ENCODE measurements at regions not wholly inside any gene's neighbourhood (a gene's known extent, or its start where the extent isn't known, plus 50 kb on each side); places are given as distances from the start of the nearest gene placed in this dataset.

DNA sequence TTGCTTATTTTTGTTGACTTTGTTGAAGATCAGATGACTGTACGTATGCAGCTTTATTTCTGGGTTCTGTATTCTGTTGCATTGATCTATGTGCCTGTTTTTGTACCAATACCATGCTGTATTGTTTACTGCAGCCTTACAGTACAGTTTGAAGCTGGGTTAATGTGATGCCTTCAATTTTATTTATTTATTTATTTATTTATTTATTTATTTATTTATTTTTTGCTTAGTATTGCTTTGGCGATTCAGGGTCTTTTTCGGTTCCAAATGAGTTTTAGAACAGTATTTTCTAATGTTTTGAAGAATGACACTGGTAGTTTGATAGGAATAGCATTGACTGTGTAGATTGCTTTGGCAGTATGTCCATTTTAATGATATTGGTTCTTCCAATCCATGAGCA lies 210.3 kb downstream of the EPM2A start (continued):
- TF ChIP-seq, protein P1, sequence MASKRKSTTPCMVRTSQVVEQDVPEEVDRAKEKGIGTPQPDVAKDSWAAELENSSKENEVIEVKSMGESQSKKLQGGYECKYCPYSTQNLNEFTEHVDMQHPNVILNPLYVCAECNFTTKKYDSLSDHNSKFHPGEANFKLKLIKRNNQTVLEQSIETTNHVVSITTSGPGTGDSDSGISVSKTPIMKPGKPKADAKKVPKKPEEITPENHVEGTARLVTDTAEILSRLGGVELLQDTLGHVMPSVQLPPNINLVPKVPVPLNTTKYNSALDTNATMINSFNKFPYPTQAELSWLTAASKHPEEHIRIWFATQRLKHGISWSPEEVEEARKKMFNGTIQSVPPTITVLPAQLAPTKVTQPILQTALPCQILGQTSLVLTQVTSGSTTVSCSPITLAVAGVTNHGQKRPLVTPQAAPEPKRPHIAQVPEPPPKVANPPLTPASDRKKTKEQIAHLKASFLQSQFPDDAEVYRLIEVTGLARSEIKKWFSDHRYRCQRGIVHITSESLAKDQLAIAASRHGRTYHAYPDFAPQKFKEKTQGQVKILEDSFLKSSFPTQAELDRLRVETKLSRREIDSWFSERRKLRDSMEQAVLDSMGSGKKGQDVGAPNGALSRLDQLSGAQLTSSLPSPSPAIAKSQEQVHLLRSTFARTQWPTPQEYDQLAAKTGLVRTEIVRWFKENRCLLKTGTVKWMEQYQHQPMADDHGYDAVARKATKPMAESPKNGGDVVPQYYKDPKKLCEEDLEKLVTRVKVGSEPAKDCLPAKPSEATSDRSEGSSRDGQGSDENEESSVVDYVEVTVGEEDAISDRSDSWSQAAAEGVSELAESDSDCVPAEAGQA (IDR thresholded peaks at IDR 0.05; ENCODE audit: low read depth) = no peak
- TF ChIP-seq, protein P1 (CRISPR knock-in tag; IDR thresholded peaks at IDR 0.05; ENCODE audit: borderline replicate concordance) = no peak
- TF ChIP-seq ZNF207 (IDR thresholded peaks at IDR 0.05; ENCODE audit: borderline replicate concordance) (no peak), GLI4 (CRISPR knock-in tag; IDR thresholded peaks at IDR 0.05; ENCODE audit: borderline replicate concordance) (no peak), PLRG1 (conservative IDR thresholded peaks at IDR 0.05) (no peak), MIER3 (CRISPR knock-in tag; IDR thresholded peaks at IDR 0.05; ENCODE audit: borderline replicate concordance) (no peak), U2AF1 (optimal IDR thresholded peaks at IDR 0.05; ENCODE audit: low read depth, low read length) (no peak), ZBTB3 (CRISPR knock-in tag; IDR thresholded peaks at IDR 0.05; ENCODE audit: borderline replicate concordance, low read depth) (no peak), HNRNPL (IDR thresholded peaks at IDR 0.05; ENCODE audit: low read depth, low read length) (no peak), ETV5 (CRISPR knock-in tag; IDR thresholded peaks at IDR 0.05; ENCODE audit: borderline replicate concordance) (no peak), ZEB1 (IDR thresholded peaks at IDR 0.05; ENCODE audit: insufficient replicate concordance, low read depth) (no peak), MAFG (CRISPR knock-in tag; IDR thresholded peaks at IDR 0.05) (no peak), NCOA5 (CRISPR knock-in tag; IDR thresholded peaks at IDR 0.05) (no peak)
- TF ChIP-seq, protein P2, sequence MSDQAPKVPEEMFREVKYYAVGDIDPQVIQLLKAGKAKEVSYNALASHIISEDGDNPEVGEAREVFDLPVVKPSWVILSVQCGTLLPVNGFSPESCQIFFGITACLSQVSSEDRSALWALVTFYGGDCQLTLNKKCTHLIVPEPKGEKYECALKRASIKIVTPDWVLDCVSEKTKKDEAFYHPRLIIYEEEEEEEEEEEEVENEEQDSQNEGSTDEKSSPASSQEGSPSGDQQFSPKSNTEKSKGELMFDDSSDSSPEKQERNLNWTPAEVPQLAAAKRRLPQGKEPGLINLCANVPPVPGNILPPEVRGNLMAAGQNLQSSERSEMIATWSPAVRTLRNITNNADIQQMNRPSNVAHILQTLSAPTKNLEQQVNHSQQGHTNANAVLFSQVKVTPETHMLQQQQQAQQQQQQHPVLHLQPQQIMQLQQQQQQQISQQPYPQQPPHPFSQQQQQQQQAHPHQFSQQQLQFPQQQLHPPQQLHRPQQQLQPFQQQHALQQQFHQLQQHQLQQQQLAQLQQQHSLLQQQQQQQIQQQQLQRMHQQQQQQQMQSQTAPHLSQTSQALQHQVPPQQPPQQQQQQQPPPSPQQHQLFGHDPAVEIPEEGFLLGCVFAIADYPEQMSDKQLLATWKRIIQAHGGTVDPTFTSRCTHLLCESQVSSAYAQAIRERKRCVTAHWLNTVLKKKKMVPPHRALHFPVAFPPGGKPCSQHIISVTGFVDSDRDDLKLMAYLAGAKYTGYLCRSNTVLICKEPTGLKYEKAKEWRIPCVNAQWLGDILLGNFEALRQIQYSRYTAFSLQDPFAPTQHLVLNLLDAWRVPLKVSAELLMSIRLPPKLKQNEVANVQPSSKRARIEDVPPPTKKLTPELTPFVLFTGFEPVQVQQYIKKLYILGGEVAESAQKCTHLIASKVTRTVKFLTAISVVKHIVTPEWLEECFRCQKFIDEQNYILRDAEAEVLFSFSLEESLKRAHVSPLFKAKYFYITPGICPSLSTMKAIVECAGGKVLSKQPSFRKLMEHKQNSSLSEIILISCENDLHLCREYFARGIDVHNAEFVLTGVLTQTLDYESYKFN (CRISPR knock-in tag; conservative IDR thresholded peaks at IDR 0.05) = no peak
- TF ChIP-seq, protein P3, sequence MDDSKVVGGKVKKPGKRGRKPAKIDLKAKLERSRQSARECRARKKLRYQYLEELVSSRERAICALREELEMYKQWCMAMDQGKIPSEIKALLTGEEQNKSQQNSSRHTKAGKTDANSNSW (CRISPR knock-in tag; IDR thresholded peaks at IDR 0.05; ENCODE audit: borderline replicate concordance) = no peak

Data from HepG2 (cell line).